Activated CD4-positive, alpha-beta T cell treated with anti-CD3 and anti-CD28 coated beads, Interleukin-2, Interleukin-6, amounts not matched to agents 100 ng/mL and 50 ng/mL, durations not matched to agents 16 hours and 8 hours (primary cell): ENCODE measurements at regions not wholly inside any gene's neighbourhood (a gene's known extent, or its start where the extent isn't known, plus 50 kb on each side); places are given as distances from the start of the nearest gene placed in this dataset.

ENCODE experiments used
- DNase-seq: peaks from one replicate; pipeline ENCODE4 v3.0.0-alpha.2; 2020

GRCh38 chr12:84660139-84660538, 252.5 kb downstream of the SLC6A15 start:
- no peak for DNase-seq

- no peak for DNase-seq
Observed at GRCh38 chr12:84658877-84659276, 253.7 kb downstream of the SLC6A15 start.

GRCh38 chr12:84656705-84657104, 255.9 kb downstream of the SLC6A15 start:
- DNase-seq = no peak

DNA sequence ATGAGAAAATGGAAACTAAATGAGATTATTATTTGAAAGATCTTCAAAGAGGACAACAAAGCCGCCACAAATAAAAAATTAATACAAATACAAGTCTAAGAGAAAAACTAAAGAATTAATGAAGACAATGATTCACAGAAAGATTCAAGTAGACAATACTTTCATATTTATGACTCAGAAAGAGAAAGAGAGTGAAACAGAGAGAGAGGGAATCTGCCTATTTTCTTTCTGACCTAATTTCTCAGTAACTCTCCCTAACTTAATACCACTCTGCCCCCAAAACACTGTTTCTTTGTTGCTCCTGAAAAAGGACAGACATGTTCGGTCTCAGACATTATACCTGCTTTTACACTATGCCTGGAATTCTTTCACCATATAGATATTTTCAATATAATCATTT, 259.1 kb downstream of the SLC6A15 start:
- DNase-seq = no peak

- no peak for DNase-seq
Observed at GRCh38 chr12:84648425-84648824, 264.2 kb downstream of the SLC6A15 start.

DNA sequence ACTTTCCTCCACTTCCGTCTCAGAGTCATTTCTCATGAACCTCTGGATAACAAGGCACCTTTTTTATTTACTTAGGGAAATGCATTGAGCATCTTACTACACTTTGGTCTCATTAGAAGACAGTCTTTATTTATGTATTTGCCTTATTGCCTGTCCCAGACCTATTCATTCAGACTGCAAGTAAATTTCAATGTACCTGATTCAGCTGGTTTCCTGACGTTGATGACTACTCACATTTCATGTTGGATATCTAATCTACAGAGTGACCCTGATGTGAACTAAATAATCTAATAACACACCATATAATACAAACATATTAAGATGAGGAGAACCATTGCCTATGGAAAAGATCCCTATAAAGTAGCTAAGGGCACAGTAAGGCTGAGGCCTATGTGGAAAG, 267.7 kb downstream of the SLC6A15 start:
- no peak for DNase-seq

GRCh38 chr12:84643993-84644392, 268.6 kb downstream of the SLC6A15 start:
- DNase-seq = no peak

- DNase-seq = no peak
Observed at GRCh38 chr12:84641940-84642545, 270.6 kb downstream of the SLC6A15 start.

DNA sequence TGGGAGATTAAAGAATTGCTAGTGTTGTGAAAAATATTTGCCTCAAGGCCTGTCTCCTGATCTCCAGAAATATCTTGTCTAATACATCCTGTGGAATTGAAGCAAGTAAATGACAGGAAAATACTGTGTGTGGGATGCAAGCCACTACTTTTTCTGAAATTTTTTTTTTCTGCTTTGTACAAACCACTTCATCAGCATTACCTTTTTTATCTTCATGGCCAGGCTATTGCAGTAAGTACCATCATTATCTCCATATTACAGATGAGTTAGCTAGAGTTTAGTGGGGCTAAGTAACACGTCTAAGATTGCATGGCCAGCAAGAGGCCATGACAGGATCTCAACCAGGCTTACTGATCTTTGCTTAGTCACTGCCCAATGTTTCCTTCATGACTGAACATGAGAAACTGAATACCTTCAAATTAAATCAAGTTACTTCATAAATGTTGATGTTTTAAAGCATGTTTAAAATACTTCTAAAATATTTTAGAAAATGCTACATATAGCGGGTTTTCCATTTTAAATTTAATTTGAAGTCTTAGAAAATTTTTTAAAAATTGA, 273.7 kb downstream of the SLC6A15 start:
- DNase-seq = no peak

- no peak for DNase-seq
Observed at GRCh38 chr12:84637926-84638325, 274.7 kb downstream of the SLC6A15 start.

DNA sequence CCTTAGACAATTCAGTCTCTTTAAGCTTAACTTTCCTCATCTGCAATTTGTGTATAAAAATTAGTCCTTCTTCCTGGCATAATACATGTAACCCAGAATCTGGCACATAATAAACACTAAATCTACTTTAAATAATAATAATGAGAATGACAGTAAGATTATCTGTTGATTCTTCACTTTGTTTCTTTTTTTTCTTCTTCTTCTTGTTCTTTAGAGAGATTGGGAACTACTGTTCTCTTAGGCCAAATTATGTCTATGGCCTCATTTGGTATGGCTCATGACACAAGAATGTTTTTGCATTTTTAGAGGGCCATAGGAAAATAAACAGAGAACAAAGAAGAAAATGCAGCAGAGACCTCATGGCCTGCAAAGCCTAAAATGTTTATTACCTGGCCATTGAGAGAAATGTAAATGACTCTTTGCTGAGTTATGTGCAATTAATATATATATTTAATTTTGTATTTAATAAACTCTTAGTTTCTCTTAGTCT, 275.8 kb downstream of the SLC6A15 start:
- DNase-seq = no peak

GRCh38 chr12:84634526-84634925, 278.1 kb downstream of the SLC6A15 start:
- DNase-seq = no peak

DNA sequence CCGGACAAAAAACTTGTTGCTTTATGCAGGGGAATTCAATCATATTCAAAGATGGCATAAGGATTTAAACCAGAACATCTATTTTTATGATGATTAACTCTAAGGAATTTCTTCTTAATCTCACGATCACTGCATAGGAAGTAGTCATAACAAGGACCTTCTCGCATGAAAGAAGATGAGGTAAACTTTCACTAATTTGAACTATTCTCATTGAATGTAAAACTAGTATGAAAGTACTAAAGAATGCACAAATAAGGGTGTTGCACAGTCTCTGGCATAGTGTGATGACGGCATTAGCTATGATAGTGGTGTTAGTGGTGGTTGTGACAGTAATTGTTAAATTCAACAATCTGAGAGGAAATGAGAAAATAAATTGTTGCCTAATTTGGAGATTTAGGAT, 280.0 kb downstream of the SLC6A15 start:
- DNase-seq = no peak

GRCh38 chr12:84631020-84631419, 281.6 kb downstream of the SLC6A15 start:
- no peak for DNase-seq

DNA sequence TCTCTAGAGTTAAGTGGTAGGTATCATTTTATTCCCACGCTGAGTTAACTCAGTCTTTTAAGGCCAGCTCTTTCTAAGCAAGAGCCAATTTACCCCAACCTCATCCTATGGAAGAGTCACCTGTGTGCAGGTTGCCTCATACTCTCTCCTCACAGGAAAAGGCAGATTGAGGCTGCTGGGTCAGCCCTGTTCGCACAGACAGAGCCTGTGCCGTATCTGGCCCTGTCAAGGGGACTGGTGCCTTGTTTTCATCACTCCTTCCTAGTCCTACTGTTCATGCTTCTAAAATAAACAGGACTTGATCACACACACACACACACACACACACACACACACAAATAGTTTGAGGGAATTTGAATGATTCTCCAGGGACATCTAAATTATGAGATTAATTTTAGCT, 285.0 kb downstream of the SLC6A15 start:
- no peak for DNase-seq

- DNase-seq = no peak
Observed at GRCh38 chr12:84624601-84625000, 288.0 kb downstream of the SLC6A15 start.

DNA sequence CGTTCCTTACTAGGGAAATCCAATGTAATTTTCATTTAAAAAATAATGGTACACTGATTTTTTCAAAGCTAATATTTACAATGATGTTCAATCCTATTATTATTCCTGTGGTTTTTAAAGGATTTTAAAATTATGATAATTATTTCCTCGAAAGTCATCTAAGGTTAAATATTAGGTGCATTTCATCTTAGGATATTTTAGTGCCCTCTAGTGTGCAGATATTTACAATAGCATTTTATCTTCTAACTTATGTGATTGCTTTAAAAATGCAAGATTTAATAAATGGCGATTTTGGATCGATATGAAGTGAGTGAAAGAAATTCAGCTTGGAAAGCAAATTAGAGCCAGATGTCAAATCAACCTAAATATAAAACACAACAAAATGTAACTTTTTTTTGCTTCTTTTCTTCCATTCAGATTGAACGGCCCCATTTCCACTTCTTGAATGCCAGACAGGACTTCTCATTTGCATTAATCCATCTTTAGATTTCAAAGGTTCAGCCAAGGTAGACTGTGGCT, 293.5 kb downstream of the SLC6A15 start:
- no peak for DNase-seq

DNA sequence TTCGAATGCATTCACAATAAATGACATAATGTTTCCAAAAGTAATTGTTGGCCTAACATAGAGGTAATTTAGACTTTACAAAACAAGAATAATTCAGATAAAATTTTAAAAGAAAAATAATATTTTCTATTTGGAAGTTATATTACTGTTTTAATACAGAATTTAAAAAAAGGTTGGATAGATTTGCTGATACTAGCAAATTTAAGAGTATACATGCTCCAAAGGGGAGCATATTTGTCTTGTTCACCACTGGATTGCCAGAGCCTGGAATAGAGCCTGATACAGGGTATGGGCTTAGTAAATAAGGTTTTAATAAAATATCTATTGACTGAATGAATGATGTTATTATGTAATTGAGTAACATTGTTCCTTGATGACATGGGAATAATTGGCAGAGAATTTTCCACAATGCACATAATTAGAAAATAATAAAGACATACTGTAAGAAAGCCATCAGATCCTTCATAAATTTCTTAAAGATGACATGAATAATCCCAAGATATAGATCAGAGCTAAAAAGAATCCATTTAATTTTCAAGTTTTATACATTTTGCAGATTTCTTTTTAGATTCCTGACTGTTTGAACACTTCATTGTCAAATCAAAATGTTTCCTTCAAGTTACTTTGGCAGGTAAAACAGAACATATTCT, 305.3 kb downstream of the SLC6A15 start:
- no peak for DNase-seq

DNA sequence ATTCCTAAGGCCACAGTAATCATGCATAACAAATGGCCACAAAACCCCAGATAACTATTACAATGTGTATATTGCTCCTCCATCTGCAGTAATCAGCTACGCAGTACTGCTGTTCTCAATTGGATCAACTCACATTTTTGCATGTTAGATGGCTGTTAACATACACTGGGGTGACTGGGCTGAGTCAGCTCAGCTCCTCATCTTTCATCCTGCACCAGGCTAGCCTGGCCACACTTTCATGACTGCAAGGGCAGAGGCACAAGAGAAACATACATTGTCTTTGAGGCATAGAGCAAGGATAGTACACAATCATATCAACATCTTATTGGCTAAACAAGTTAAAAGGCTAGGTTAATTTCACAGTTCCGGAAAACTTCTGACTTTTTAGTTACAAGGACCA, 306.6 kb downstream of the SLC6A15 start:
- DNase-seq = no peak

DNA sequence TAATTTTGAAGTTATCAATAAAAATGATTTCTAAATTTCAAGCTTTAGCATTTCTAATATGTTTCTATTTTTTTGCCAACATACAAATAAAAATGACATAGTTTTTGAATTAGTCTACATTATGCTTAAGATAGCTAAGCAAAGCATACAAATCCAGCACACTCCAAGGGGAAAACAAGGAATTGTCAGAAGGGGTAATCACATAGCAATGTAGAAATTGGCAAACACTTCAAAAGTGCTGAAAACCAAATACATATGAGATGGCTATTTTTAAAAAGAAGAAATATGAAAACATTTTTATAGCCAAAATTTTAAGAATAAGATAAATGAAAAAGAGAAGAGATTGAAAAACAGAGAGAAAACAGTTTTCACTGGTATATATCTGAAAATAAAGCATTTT, 308.0 kb downstream of the SLC6A15 start:
- no peak for DNase-seq

- DNase-seq = no peak
Observed at GRCh38 chr12:84603484-84604248, 308.9 kb downstream of the SLC6A15 start.

GRCh38 chr12:84601483-84601882, 311.1 kb downstream of the SLC6A15 start:
- DNase-seq = no peak

GRCh38 chr12:84599539-84599938, 313.1 kb downstream of the SLC6A15 start:
- no peak for DNase-seq

GRCh38 chr12:84596266-84596665, 316.3 kb downstream of the SLC6A15 start:
- no peak for DNase-seq
